HG02884 (cell line): ENCODE measurements at regions not wholly inside any gene's neighbourhood (a gene's known extent, or its start where the extent isn't known, plus 50 kb on each side); places are given as distances from the start of the nearest gene placed in this dataset.

Experiments
- ATAC-seq: cut with Tn5 transposase; IDR thresholded peaks from one replicate; pipeline ENCODE4 v1.9.1; 2021; ENCODE audit warnings: mild to moderate bottlenecking, moderate library complexity; ENCODE audit not compliant: unreplicated experiment

GRCh38 chr11:35076201-35077100 is 62.5 kb upstream of the CD44 start:
- no peak for ATAC-seq

DNA sequence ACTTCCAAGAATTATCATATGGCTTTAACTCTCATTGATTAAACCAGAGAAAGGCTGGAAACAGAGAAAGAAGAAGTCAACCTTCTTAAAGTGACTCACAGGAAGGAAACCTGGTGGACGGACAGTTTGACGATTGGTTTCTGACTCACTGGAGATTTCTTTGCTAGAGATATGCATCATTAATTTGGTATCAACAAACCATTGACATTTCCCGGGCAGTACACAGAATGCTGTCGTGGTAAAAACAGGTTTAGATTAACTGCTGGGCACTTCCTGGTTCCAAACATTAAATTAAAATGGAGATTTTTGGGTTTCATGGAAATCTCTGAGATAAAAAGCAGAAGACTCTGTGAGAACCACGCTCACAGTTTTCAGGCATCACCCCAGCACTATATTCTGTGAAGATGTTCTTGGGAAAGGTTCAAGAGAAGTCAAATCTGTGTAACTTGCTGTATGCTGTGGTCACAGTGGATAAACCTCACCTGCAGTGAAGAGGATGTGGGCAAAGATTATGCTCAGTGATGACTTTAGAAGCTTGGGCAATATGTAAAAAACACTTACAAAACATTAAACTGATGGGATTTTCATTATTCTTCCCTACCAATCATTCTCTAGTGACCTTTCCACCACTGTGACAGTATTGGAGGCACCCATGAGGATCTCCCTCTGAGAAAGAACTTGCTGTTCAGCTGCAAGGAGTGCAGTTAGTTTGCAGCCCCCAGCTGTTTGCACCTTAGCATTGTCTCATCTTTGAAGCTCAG is 61.1 kb upstream of the CD44 start:
- ATAC-seq = peak; percentile 46

DNA sequence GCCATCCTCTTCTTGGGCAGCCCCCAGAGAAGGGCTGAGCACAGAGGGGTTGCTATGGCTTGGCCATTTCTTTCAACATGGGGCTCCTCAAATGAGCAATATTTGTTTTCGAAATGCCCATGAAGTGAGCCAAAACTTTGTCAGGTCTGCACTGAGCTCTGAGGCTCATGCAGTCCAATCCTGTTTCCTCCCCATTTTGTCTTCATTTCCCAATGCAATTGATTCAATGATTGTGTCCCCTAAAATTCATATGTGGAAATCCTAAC is 60.6 kb upstream of the CD44 start:
- no peak for ATAC-seq

- no peak for ATAC-seq
Observed at GRCh38 chr11:35079611-35080010, 59.4 kb upstream of the CD44 start.

DNA sequence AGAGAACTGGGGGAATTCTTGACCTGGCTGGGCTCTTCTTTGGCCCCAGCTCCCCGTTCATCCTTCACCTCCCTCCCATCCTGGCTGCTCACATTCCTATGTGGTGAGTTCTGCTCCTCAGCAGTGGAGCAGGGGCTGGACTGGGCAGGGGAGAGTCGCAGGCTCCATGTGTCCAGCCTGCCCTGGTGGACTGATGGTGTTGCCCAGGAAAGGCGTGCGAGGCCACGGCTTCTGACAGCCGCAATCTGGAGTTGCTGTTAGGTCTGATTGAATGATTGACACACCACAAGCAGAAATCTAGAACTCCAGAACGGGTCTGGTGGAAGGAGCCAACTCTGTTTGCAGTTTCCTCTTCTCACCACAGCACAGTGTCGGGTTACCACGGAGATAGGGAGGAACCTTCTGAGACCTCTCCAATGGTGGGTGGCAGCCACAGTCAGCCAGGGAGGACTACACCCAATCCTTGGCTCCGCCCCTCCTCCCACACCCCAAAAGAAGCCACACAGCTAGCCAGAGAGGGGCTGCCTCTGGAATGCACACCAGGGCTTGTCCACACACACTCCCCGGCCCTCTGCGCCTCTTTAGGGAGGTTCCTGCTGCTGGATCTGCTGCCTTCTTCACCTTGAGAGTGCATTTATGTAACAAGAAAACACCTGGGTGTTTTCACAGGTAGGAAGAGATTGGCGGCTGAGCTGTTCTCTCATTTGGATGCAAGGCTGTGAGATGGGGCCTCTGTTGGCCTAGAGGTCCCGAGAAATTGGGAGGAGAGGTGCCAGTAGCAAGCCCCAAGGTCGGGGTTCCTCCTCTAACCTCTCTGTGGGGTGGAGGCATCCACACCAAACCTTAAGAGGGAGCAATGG is 56.4 kb upstream of the CD44 start:
- peak; percentile 73 for ATAC-seq

- no peak for ATAC-seq
Observed at GRCh38 chr11:35083181-35083430, 55.9 kb upstream of the CD44 start.

- peak; percentile 62 for ATAC-seq
Observed at GRCh38 chr11:35083431-35084238, 55.3 kb upstream of the CD44 start.

GRCh38 chr11:35084817-35085440 is 54.0 kb upstream of the CD44 start:
- no peak for ATAC-seq

GRCh38 chr11:35085531-35086165 is 53.3 kb upstream of the CD44 start:
- no peak for ATAC-seq

DNA sequence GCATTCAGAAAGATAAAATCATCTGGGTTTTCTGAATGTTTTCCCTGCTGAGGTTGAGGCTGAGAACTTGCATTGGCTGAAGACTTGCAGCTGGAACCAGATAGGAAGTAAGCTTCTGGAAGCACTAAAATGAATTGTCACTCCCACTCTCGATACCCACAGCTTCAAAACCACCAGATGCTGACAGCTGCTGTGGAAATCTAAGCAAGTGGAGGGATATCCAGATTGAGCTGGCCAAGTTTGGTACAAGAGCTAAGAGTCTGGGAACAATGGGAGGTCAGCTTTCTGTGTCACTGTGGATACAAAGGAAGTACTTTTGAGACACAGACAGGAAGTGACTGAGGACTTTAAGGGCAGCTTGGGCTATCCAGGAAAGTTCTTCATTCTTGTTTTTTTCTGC is 51.3 kb upstream of the CD44 start:
- ATAC-seq = no peak

GRCh38 chr11:35088226-35088625 is 50.7 kb upstream of the CD44 start:
- ATAC-seq = no peak

DNA sequence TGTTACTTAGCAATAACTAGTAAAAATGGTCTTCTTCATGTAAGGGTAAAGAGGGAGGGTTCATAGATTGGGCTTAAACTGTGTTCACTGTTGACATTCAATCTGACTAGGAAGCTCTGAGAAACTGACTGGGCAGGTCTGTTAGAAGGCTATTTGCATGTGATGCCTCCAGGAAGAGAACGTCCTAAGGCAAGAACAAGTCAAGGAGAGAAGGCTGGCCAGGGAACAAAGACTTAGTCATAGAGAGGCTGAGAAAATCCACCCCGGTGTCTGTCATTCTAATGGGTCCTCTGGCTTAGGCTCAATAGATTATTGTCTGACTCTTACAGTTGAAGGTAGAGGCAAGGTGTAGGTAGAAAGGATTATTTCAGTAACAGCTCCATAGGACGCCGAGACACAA is 50.3 kb upstream of the CD44 start:
- no peak for ATAC-seq
